Osteocyte (in vitro differentiated cells): ENCODE measurements at regions not wholly inside any gene's neighbourhood (a gene's known extent, or its start where the extent isn't known, plus 50 kb on each side); places are given as distances from the start of the nearest gene placed in this dataset.

ENCODE experiments used
- DNase-seq: peaks from one replicate; pipeline ENCODE4 v3.0.0; 2021; ENCODE audit warnings: mixed read lengths; ENCODE audit not compliant: unreplicated experiment; ENCODE audit errors: extremely low spot score
- H3K27ac Mint-ChIP-seq: one replicate; pipeline ENCODE4 v1.8.0; 2021; ENCODE audit warnings: mild to moderate bottlenecking, mixed read lengths; ENCODE audit not compliant: unreplicated experiment
- H3K27me3 Mint-ChIP-seq: one replicate; pipeline ENCODE4 v1.8.0; 2021; ENCODE audit warnings: mixed read lengths; ENCODE audit not compliant: unreplicated experiment
- H3K36me3 Mint-ChIP-seq: one replicate; pipeline ENCODE4 v1.8.0; 2021; ENCODE audit warnings: mixed read lengths; ENCODE audit not compliant: unreplicated experiment
- H3K4me1 Mint-ChIP-seq: one replicate; pipeline ENCODE4 v1.8.0; 2021; ENCODE audit warnings: mixed read lengths; ENCODE audit not compliant: unreplicated experiment
- H3K4me3 Mint-ChIP-seq: one replicate; pipeline ENCODE4 v1.8.0; 2021; ENCODE audit warnings: mild to moderate bottlenecking, moderate library complexity, mixed read lengths; ENCODE audit not compliant: unreplicated experiment
- H3K9me3 Mint-ChIP-seq: one replicate; pipeline ENCODE4 v1.8.0; 2021; ENCODE audit warnings: mixed read lengths; ENCODE audit not compliant: unreplicated experiment
- TF ChIP-seq, protein P1 (sequence below): fragments of 200-600 bp; sonication (generic); IDR thresholded peaks from 2 replicates; pipeline ENCODE4 v1.5.0; 2021; ENCODE audit warnings: antibody characterized with exemption, mild to moderate bottlenecking, moderate library complexity

DNA sequence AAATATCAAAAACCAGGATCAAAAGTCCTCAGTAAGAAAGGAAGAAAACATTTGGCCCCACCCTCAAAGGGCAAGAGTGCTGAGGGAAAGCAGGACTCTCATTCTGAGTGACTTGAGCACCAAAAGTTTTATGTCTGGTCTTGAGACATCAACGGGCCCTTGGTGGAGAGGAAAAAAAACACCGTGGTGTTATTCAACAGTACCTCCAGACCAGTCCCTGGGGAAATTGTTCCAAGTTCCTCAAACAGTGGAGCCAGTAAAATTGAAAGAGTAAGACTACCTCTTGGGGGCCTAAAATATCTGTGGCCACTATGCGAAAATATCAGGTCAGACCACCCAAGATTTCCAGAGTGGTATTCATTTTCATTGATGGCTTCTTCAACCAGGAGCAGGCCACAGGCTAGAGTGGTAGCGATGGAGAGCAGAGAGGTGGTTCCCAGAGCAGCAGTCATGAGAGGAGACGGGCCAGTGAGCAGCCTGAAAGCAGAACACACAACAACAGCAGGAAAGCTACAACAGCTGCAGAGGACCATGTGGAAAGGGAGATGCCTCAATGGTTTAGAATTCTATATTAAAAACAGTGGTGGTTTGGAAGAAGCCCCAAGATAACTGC is 63.7 kb upstream of the RPL34 start:
- Mint-ChIP-seq H3K27me3 (peaks cover 25% of the 10 kb centered on the region), H3K9me3 (peaks cover 12% of the 10 kb centered on the region), H3K4me3 (no peak overlapping the region), H3K27ac (no peak overlapping the region), H3K36me3 (no peaks in the 10 kb centered on the region), H3K4me1 (peaks cover 15% of the 10 kb centered on the region)
- DNase-seq = no peak
- TF ChIP-seq, protein P1, sequence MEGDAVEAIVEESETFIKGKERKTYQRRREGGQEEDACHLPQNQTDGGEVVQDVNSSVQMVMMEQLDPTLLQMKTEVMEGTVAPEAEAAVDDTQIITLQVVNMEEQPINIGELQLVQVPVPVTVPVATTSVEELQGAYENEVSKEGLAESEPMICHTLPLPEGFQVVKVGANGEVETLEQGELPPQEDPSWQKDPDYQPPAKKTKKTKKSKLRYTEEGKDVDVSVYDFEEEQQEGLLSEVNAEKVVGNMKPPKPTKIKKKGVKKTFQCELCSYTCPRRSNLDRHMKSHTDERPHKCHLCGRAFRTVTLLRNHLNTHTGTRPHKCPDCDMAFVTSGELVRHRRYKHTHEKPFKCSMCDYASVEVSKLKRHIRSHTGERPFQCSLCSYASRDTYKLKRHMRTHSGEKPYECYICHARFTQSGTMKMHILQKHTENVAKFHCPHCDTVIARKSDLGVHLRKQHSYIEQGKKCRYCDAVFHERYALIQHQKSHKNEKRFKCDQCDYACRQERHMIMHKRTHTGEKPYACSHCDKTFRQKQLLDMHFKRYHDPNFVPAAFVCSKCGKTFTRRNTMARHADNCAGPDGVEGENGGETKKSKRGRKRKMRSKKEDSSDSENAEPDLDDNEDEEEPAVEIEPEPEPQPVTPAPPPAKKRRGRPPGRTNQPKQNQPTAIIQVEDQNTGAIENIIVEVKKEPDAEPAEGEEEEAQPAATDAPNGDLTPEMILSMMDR = no peak

DNA sequence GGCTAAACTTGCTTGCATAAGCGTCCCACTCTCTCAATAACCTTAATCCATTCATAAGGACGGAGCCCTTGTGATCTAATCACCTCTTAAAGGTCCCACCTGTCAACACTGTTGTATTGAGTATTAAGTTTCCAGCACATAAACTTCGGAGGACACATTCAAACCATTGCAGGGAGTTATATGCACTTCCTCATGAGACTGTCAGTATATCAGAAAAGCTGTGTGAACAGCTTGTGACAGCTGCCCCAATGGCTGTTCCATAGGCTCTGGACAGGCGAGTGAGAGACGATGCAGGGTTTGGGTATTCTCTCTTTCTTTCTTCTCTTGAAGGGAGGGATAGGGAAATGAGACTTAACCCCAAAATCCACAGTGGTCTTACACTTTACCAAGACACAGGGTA is 64.2 kb upstream of the RPL34 start:
- no peak for DNase-seq
- H3K4me1 Mint-ChIP-seq = peaks cover 12% of the 10 kb centered on the region
- TF ChIP-seq, protein P1 = no peak
- no peak overlapping the region for H3K27ac Mint-ChIP-seq
- H3K9me3 Mint-ChIP-seq = peaks cover 13% of the 10 kb centered on the region
- H3K36me3 Mint-ChIP-seq = no peaks in the 10 kb centered on the region
- H3K4me3 Mint-ChIP-seq = no peak overlapping the region
- peaks cover 29% of the 10 kb centered on the region for H3K27me3 Mint-ChIP-seq

DNA sequence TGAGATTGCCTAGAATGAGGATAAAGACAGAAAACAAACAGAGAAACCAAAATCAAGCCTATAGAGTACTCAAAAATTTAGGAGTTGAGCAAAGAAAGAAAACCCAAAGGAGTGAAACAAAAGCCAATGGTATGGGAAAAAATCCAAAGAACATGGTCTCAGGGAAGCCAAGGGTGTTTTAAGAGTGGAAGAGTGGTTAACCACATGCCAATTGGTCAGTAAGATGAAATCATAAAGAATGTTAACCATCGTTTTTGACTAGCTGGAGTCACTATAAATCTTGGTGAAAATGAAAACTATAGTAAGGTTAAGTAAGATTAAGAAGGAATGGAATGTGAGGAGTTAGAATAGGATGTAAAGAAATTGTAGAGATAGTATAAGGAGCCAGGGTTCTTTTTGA is 64.7 kb upstream of the RPL34 start:
- no peak overlapping the region for H3K4me3 Mint-ChIP-seq
- no peak overlapping the region for H3K27ac Mint-ChIP-seq

DNA sequence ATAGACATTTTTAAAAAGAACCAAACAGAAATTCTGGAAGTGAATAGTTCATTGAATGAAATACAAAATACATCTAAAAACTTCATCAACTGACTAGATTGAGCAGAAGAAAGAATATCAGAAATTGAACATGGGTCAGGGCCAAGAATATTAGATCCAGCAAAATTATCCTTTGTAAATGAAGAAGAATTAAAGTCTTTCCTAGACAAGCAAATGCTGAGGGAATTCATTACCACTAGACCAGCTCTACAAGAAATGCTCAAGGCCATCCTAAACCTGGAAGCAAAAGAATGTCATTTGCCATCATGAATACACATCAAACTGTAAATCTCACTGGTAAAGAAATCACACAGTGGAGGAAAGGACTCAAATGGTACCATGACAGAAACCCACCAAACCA is 72.7 kb upstream of the RPL34 start:
- H3K27me3 Mint-ChIP-seq = peaks cover 24% of the 10 kb centered on the region
- DNase-seq = no peak
- no peak overlapping the region for H3K27ac Mint-ChIP-seq
- H3K9me3 Mint-ChIP-seq = peaks cover 42% of the 10 kb centered on the region
- H3K4me3 Mint-ChIP-seq = no peak overlapping the region
- no peaks in the 10 kb centered on the region for H3K4me1 Mint-ChIP-seq
- H3K36me3 Mint-ChIP-seq = no peaks in the 10 kb centered on the region
- TF ChIP-seq, protein P1 = no peak

More for the DNA sequence above, 64.7 kb upstream of the RPL34 start:
- Mint-ChIP-seq H3K9me3 (peaks cover 15% of the 10 kb centered on the region), H3K4me1 (peaks cover 8% of the 10 kb centered on the region), H3K36me3 (no peaks in the 10 kb centered on the region), H3K27me3 (peaks cover 32% of the 10 kb centered on the region)
- TF ChIP-seq, protein P1 = no peak
- no peak for DNase-seq

DNA sequence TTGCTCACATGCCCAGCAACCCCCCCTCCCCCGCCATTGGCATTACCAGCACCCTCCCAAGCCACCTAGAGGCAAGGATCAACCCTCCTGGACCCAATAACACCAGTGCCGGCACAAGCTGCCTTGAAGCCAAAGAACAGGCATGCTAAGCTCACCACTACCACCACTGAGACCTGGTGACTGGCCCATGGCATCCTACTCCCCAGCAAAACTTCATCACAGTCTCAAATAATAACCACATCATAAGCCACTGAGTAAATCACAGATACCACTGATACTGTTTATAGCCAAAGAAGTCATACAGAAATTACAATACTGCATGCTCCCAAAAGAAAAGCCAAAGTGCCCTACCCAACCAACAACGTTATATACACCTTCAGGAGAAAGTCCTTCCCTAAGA is 73.6 kb upstream of the RPL34 start:
- Mint-ChIP-seq H3K4me3 (no peak overlapping the region), H3K27me3 (peaks cover 19% of the 10 kb centered on the region), H3K4me1 (no peaks in the 10 kb centered on the region), H3K36me3 (no peaks in the 10 kb centered on the region), H3K27ac (no peak overlapping the region), H3K9me3 (peaks cover 42% of the 10 kb centered on the region)
- no peak for DNase-seq
- TF ChIP-seq, protein P1 = no peak
